GM12878 (cell line): ENCODE measurements at regions not wholly inside any gene's neighbourhood (a gene's known extent, or its start where the extent isn't known, plus 50 kb on each side); places are given as distances from the start of the nearest gene placed in this dataset.

Experiments used
- ATAC-seq: fragments of 200-7000 bp; cut with Tn5 transposase; 3 replicates; pipeline ENCODE4 v1.9.1; 2020; ENCODE audit warnings: mild to moderate bottlenecking, moderate library complexity
- BruUV-seq: library from RNA; stranded (reverse); fragments of 400-500 nt; replicated peaks from 2 replicates; lab custom pipeline; 2021; lab: Mats Ljungman, UMichigan
- CTCF ChIA-PET: fragments of 300-600 bp; sonication (Branson Sonifier 250); formaldehyde crosslinking; extraction: SDS; loops from one replicate; lab custom pipeline; 2021; ENCODE audit warnings: inconsistent platforms; lab: Yijun Ruan, JAX
- POLR2A ChIA-PET: fragments of 350-600 bp; formaldehyde crosslinking; extraction: SDS; loops from one replicate; lab custom pipeline; 2021; ENCODE audit warnings: inconsistent platforms; lab: Charles Lee
- RAD21 ChIA-PET: fragments of 300-600 bp; sonication (Branson Sonifier 250); formaldehyde crosslinking; loops from one replicate; lab custom pipeline; 2023; ENCODE audit warnings: antibody characterized with exemption; ENCODE audit not compliant: unreplicated experiment; lab: Charles Lee
- SMC1A ChIA-PET: fragments of 300-600 bp; sonication (Branson Sonifier 250); formaldehyde crosslinking; loops from one replicate; lab custom pipeline; 2023; ENCODE audit not compliant: unreplicated experiment, uncharacterized antibody; lab: Charles Lee
- DNase-seq: peaks from one replicate; pipeline ENCODE4 v3.0.0-alpha.2; 2011; ENCODE audit warnings: low read depth, low spot score
- FAIRE-seq: peaks from 3 replicates; lab custom pipeline; 2011; peaks lifted over from hg19 to GRCh38; lab: Jason Lieb, UNC
- H2AFZ ChIP-seq: 2 replicates; pipeline ENCODE4 v1.6.0; 2011; ENCODE audit warnings: low read depth, low read length, control low read depth; ENCODE audit not compliant: control insufficient read depth
- H3K27ac ChIP-seq: 2 replicates; pipeline ENCODE4 v1.5.1; 2011; ENCODE audit warnings: control low read depth; ENCODE audit not compliant: control insufficient read depth, insufficient read depth
- H3K27me3 ChIP-seq, 2 experiments: replicated peaks in 1 of 2; 2 replicates each; pipeline versions ENCODE4 v1.6.0 to v1.6.1; 2011; ENCODE audit warnings: low read length in 1 of 2; ENCODE audit not compliant: control insufficient read depth in 2 of 2, insufficient read depth in 2 of 2
- H3K36me3 ChIP-seq, 2 experiments: 2 replicates each; pipeline ENCODE4 v1.5.1; 2011; ENCODE audit warnings: low read length in 1 of 2; ENCODE audit not compliant: control insufficient read depth in 2 of 2, insufficient read depth in 2 of 2
- H3K4me1 ChIP-seq: 2 replicates; pipeline ENCODE4 v1.6.1; 2011; ENCODE audit warnings: mild to moderate bottlenecking, low read length, moderate library complexity, mixed read lengths; ENCODE audit not compliant: control insufficient read depth, insufficient read depth
- H3K4me2 ChIP-seq: 2 replicates; pipeline ENCODE4 v1.6.0; 2011; ENCODE audit warnings: control low read depth; ENCODE audit not compliant: control insufficient read depth, insufficient read depth
- H3K4me3 ChIP-seq: fragments of 200-600 bp; sonication (generic); 2 replicates; pipeline ENCODE4 v1.5.1; 2016
- H3K79me2 ChIP-seq: 2 replicates; pipeline ENCODE4 v1.6.0; 2011; ENCODE audit warnings: low read length; ENCODE audit not compliant: control insufficient read depth, insufficient read depth
- H3K9ac ChIP-seq: 2 replicates; pipeline ENCODE4 v1.8.0; 2011; ENCODE audit warnings: low read length, control low read depth, mixed read lengths; ENCODE audit not compliant: control insufficient read depth, insufficient read depth
- H3K9me3 ChIP-seq: replicated peaks from 3 replicates; pipeline ENCODE4 v1.5.1; 2011; ENCODE audit warnings: mild to moderate bottlenecking, low read length; ENCODE audit not compliant: control insufficient read depth, insufficient read depth
- H4K20me1 ChIP-seq: 2 replicates; pipeline ENCODE4 v1.6.0; 2011; ENCODE audit not compliant: control insufficient read depth, insufficient read depth
- CUX1 ChIP-seq: IDR thresholded peaks from 2 replicates; pipeline ENCODE4 v1.6.1; 2012; ENCODE audit warnings: improper control_type of control experiment, low read depth, low read length; ENCODE audit not compliant: insufficient replicate concordance
- E2F4 ChIP-seq: IDR thresholded peaks from 2 replicates; pipeline ENCODE4 v1.6.1; 2012; ENCODE audit warnings: low read depth, low read length, improper control_type of control experiment
- GABPA ChIP-seq: IDR thresholded peaks from 2 replicates; pipeline ENCODE4 v1.6.1; 2014; ENCODE audit warnings: antibody characterized with exemption, low read depth, mild to moderate bottlenecking, inconsistent platforms
- KAT2A ChIP-seq: conservative IDR thresholded peaks from 2 replicates; pipeline ENCODE4 v1.6.1; 2011; ENCODE audit warnings: low read depth, low read length; ENCODE audit not compliant: control insufficient read depth
- SUPT20H ChIP-seq: IDR thresholded peaks from 2 replicates; pipeline ENCODE4 v1.6.1; 2011; ENCODE audit warnings: low read depth, mild to moderate bottlenecking, low read length, moderate library complexity, borderline replicate concordance; ENCODE audit not compliant: control insufficient read depth
- TARDBP ChIP-seq: IDR thresholded peaks from 2 replicates; pipeline ENCODE4 v1.6.1; 2016; ENCODE audit warnings: borderline replicate concordance
- ZBTB4 ChIP-seq: fragments of 450-650 bp; formaldehyde crosslinking; IDR thresholded peaks from 2 replicates; pipeline ENCODE4 v1.4.0; 2022; ENCODE audit warnings: mild to moderate bottlenecking, moderate library complexity
- ZNF207 ChIP-seq: fragments of 450-650 bp; IDR thresholded peaks from 2 replicates; pipeline ENCODE4 v1.6.1; 2014; ENCODE audit warnings: antibody characterized with exemption, mild to moderate bottlenecking, borderline replicate concordance
- ZNF687 ChIP-seq: fragments of 450-650 bp; IDR thresholded peaks from 2 replicates; pipeline ENCODE4 v1.6.1; 2017; ENCODE audit warnings: mild to moderate bottlenecking, moderate library complexity
- in situ Hi-C: fragments of 300-500 bp; cut with MboI; formaldehyde crosslinking; loops from 9 replicates; pipeline ENCODE4 v1.14.3; 2018; ENCODE audit warnings: mixed read lengths
- intact Hi-C: fragments of 100-400 bp; cut with micrococcal nuclease; formaldehyde crosslinking; loops from one replicate; pipeline ENCODE4 v1.14.2; 2022; ENCODE audit not compliant: unreplicated experiment

- no peak for TF ChIP-seq ZBTB4 (CRISPR knock-in tag)
- no peak for TF ChIP-seq ZNF687
- TF ChIP-seq, all 136 proteins: peak for 0
Measured at GRCh38 chr1:58886611-58887010, 102.8 kb upstream of the JUN start (continued).

GRCh38 chr1:58887059-58887458, 103.2 kb upstream of the JUN start:
- Histone ChIP-seq H3K36me3 (no peaks in the 10 kb centered on the region), H3K9ac (no peak overlapping the region), H3K4me1 (no peaks in the 10 kb centered on the region), H3K79me2 (no peaks in the 10 kb centered on the region), H3K27me3 (no peaks in the 10 kb centered on the region), H2AFZ (no peak overlapping the region), H3K4me2 (no peak overlapping the region), H3K27ac (no peak overlapping the region), H4K20me1 (no peaks in the 10 kb centered on the region), H3K4me3 (no peak overlapping the region), H3K9me3 (no peaks in the 10 kb centered on the region)
- no peak for FAIRE-seq
- ChIA-PET SMC1A (interaction anchor here (0.9 kb wide), 1 partner anchor 9 kb away, joined by 3 read pairs; no protein-coding TSS in a partner anchor), POLR2A (no interaction called here), CTCF (no interaction called here), RAD21 (no interaction called here)
- in situ Hi-C loops = no loop called here
- no TSS peak for BruUV-seq
- DNase-seq = no peak
- no peak for ATAC-seq
- intact Hi-C loops = no loop called here
- TF ChIP-seq E2F4 (no peak), GABPA (no peak), CUX1 (no peak), ZNF207 (no peak), TARDBP (no peak), SUPT20H (no peak), KAT2A (no peak)
